PC-3 (cell line): ENCODE measurements at regions not wholly inside any gene's neighbourhood (a gene's known extent, or its start where the extent isn't known, plus 50 kb on each side); places are given as distances from the start of the nearest gene placed in this dataset.

ENCODE experiments used
- ATAC-seq: fragments of 200-7000 bp; cut with Tn5 transposase; 2 replicates; pipeline ENCODE4 v1.9.1; 2020; ENCODE audit warnings: mild to moderate bottlenecking, moderate library complexity
- BruUV-seq: library from RNA; stranded (reverse); fragments of 400-500 nt; replicated peaks from 2 replicates; lab custom pipeline; 2021; lab: Mats Ljungman, UMichigan
- CTCF ChIA-PET: fragments of 300-600 bp; sonication (Branson Sonifier 250); formaldehyde crosslinking; loops from one replicate; lab custom pipeline; 2022; ENCODE audit warnings: antibody characterized with exemption; lab: Charles Lee
- POLR2A ChIA-PET: fragments of 300-600 bp; sonication (Branson Sonifier 250); formaldehyde crosslinking; loops from one replicate; lab custom pipeline; 2022; ENCODE audit warnings: antibody characterized with exemption; ENCODE audit not compliant: unreplicated experiment; lab: Charles Lee
- DNase-seq: peaks from one replicate; pipeline ENCODE4 v3.0.0-alpha.2; 2015
- H2AFZ ChIP-seq: fragments of 300-600 bp; sonication (generic); 2 replicates; pipeline ENCODE4 v1.6.0; 2016; ENCODE audit warnings: antibody characterized with exemption, low read length
- H3F3A ChIP-seq: fragments of 300-600 bp; sonication (generic); one replicate; pipeline ENCODE4 v1.6.0; 2017; ENCODE audit warnings: antibody characterized with exemption, low read length, control low read depth, mild to moderate bottlenecking; ENCODE audit not compliant: unreplicated experiment
- H3K27ac ChIP-seq: fragments of 300-600 bp; sonication (generic); 2 replicates; pipeline ENCODE4 v1.5.1; 2016; ENCODE audit warnings: mild to moderate bottlenecking, low read length
- H3K27me3 ChIP-seq: fragments of 300-600 bp; sonication (generic); 2 replicates; pipeline ENCODE4 v1.6.1; 2016; ENCODE audit warnings: low read length, mixed read lengths
- H3K36me3 ChIP-seq: fragments of 300-600 bp; sonication (generic); 2 replicates; pipeline ENCODE4 v1.6.1; 2016; ENCODE audit warnings: low read depth, mixed run types, low read length, mixed read lengths
- H3K4me1 ChIP-seq: fragments of 300-600 bp; sonication (generic); 2 replicates; pipeline ENCODE4 v1.5.1; 2016; ENCODE audit warnings: low read length; ENCODE audit not compliant: insufficient read depth
- H3K4me2 ChIP-seq: fragments of 300-600 bp; sonication (generic); 2 replicates; pipeline ENCODE4 v1.6.0; 2016; ENCODE audit warnings: low read length
- H3K4me3 ChIP-seq: fragments of 300-600 bp; sonication (generic); 2 replicates; pipeline ENCODE4 v1.5.1; 2016; ENCODE audit warnings: mild to moderate bottlenecking, low read length, mixed read lengths
- H3K79me2 ChIP-seq: fragments of 300-600 bp; sonication (generic); 2 replicates; pipeline ENCODE4 v1.6.1; 2017; ENCODE audit warnings: low read length, mixed read lengths
- H3K9ac ChIP-seq: fragments of 300-600 bp; sonication (generic); 2 replicates; pipeline ENCODE4 v1.6.0; 2016; ENCODE audit warnings: mild to moderate bottlenecking, low read length
- H3K9me2 ChIP-seq: fragments of 300-600 bp; sonication (generic); replicated peaks from 2 replicates; pipeline ENCODE4 v1.6.1; 2016; ENCODE audit warnings: mixed run types, low read length, mixed read lengths
- H3K9me3 ChIP-seq: fragments of 300-600 bp; sonication (generic); 2 replicates; pipeline ENCODE4 v1.6.1; 2016; ENCODE audit warnings: low read length, mixed read lengths
- H4K20me1 ChIP-seq: fragments of 300-600 bp; sonication (generic); 2 replicates; pipeline ENCODE4 v1.6.1; 2016; ENCODE audit warnings: low read length, mixed read lengths
- CTCF ChIP-seq: fragments of 300-600 bp; sonication (generic); conservative IDR thresholded peaks from 2 replicates; pipeline ENCODE4 v1.5.1; 2017; ENCODE audit warnings: antibody characterized with exemption, low read depth, mild to moderate bottlenecking, low read length
- EZH2 ChIP-seq: fragments of 300-600 bp; sonication (generic); IDR thresholded peaks from one replicate; pipeline ENCODE4 v1.6.1; 2017; ENCODE audit warnings: antibody characterized with exemption, mild to moderate bottlenecking, low read length; ENCODE audit not compliant: unreplicated experiment
- EZH2phosphoT487 ChIP-seq: fragments of 300-600 bp; sonication (generic); IDR thresholded peaks from 2 replicates; pipeline ENCODE4 v1.6.1; 2018; ENCODE audit warnings: mild to moderate bottlenecking, antibody characterized with exemption, low read length, borderline replicate concordance
- intact Hi-C: fragments of 100-400 bp; cut with micrococcal nuclease; formaldehyde crosslinking; loops from 2 replicates; pipeline ENCODE4 v1.9.0; 2023

- H3K4me2 ChIP-seq, result no peak overlapping the region
- no peaks in the 10 kb centered on the region for H3F3A ChIP-seq
- H3K9me3 ChIP-seq, result 0 out of 2 replicates have a peak, but pooled peaks cover 7% of the 10 kb centered on the region
- H3K27me3 ChIP-seq, result 0 out of 2 replicates have a peak, but pooled peaks cover 16% of the 10 kb centered on the region
- BruUV-seq, result no TSS peak
- H3K4me1 ChIP-seq, result no peaks in the 10 kb centered on the region
- ATAC-seq (no peak), DNase-seq (no peak)
- no peak overlapping the region for H3K27ac ChIP-seq
- no peak overlapping the region for H2AFZ ChIP-seq
- intact Hi-C loops, result no loop called here
- no peak overlapping the region for H3K9ac ChIP-seq
- TF ChIP-seq EZH2 (no peak), EZH2phosphoT487 (no peak), CTCF (no peak)
- no peak overlapping the region for H3K4me3 ChIP-seq
- POLR2A ChIA-PET, result no interaction called here
- no peaks in the 10 kb centered on the region for H3K36me3 ChIP-seq
- no peaks in the 10 kb centered on the region for H3K9me2 ChIP-seq
- CTCF ChIA-PET, result no interaction called here
- no peaks in the 10 kb centered on the region for H4K20me1 ChIP-seq
- H3K79me2 ChIP-seq, result no peaks in the 10 kb centered on the region
These were observed 103.4 kb downstream of the MTNR1A start for GRCh38 chr4:186451982-186452381.

GRCh38 chr4:186449954-186450353 lies 105.4 kb downstream of the MTNR1A start:
- CTCF ChIA-PET, result no interaction called here
- Histone ChIP-seq H3K9me2 (no peaks in the 10 kb centered on the region), H3K79me2 (no peaks in the 10 kb centered on the region), H3K9ac (no peak overlapping the region), H3K4me1 (no peaks in the 10 kb centered on the region), H3K9me3 (0 out of 2 replicates have a peak, but pooled peaks cover 7% of the 10 kb centered on the region), H4K20me1 (no peaks in the 10 kb centered on the region), H3K27me3 (peaks cover 29% of the 10 kb centered on the region), H3K4me2 (no peak overlapping the region), H3K36me3 (no peaks in the 10 kb centered on the region), H2AFZ (no peak overlapping the region), H3K4me3 (no peak overlapping the region), H3K27ac (no peak overlapping the region), H3F3A (no peaks in the 10 kb centered on the region)
- intact Hi-C loops, result no loop called here
- no TSS peak for BruUV-seq
- ATAC-seq (no peak), DNase-seq (no peak)
- no peak for TF ChIP-seq CTCF
- no peak for TF ChIP-seq EZH2
- no peak for TF ChIP-seq EZH2phosphoT487
- POLR2A ChIA-PET, result no interaction called here

GRCh38 chr4:186445040-186445439 lies 110.3 kb downstream of the MTNR1A start:
- no peak overlapping the region for H3K9ac ChIP-seq
- H3K27me3 ChIP-seq, result peaks cover 39% of the 10 kb centered on the region
- BruUV-seq, result no TSS peak
- H3K4me1 ChIP-seq, result no peaks in the 10 kb centered on the region
- no peak overlapping the region for H3K27ac ChIP-seq
- H4K20me1 ChIP-seq, result no peaks in the 10 kb centered on the region
- no peaks in the 10 kb centered on the region for H3K36me3 ChIP-seq
- POLR2A ChIA-PET, result no interaction called here
- no peak overlapping the region for H3K4me2 ChIP-seq
- no peak for DNase-seq
- H3K79me2 ChIP-seq, result no peaks in the 10 kb centered on the region
- no peaks in the 10 kb centered on the region for H3K9me2 ChIP-seq
- intact Hi-C loops, result no loop called here
- no peaks in the 10 kb centered on the region for H3F3A ChIP-seq
- ATAC-seq, result no peak
- no peak overlapping the region for H3K4me3 ChIP-seq
- H3K9me3 ChIP-seq, result no peaks in the 10 kb centered on the region
- TF ChIP-seq EZH2phosphoT487, result no peak
- TF ChIP-seq EZH2, result no peak
- no peak for TF ChIP-seq CTCF
- H2AFZ ChIP-seq, result no peak overlapping the region
- CTCF ChIA-PET, result no interaction called here
